ENCODE measurements at regions not wholly inside any gene's neighbourhood (a gene's known extent, or its start where the extent isn't known, plus 50 kb on each side); places are given as distances from the start of the nearest gene placed in this dataset.

DNA sequence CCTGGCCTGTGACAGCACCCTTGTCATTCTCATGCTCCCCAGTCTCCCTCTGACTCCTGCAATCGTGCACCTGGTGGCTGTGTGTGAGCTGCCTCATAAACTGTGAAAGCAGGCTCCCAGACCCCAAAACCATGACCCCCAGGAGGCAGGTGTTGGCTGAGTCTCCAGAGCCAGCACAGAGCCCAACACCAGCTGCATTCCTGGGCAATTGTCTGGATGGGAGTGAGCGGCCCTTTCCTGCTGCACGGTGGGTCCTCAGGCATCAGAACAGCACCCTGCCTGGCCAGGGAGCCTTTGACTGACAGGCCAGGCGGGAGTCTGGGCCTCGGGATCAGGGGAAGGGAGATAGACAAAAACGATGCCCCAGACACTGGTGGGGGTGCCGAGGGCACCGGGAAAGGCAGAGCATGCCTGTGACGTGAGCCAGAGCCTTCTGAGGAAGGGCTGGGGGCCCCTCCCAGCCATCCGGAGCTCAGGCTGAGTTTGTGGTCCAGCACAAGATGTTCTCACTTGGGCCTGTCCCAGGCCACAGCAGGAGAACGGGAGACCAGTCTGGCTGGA, 135.1 kb upstream of the GPC1 start:
- no peak for DNase-seq

DNA sequence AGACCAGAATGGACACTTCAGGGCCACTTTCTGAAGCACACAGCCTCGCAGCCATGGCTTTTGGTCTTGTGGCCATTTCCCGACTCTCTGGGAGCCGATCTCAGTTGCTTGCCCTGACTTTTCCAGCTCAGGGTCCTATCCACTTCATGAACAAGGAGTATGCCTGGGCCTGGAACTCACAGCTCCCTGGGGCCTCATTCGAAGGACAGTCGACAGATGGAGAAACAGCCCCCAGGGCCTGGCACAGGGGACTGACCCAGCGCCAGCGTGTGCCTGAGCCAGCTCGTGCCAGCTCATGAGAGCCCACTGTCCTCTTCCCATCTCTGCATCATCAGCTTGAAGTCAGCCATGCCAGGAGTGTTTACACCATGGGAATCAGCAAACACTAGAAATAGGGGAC, 134.6 kb upstream of the GPC1 start:
- no peak for DNase-seq

DNA sequence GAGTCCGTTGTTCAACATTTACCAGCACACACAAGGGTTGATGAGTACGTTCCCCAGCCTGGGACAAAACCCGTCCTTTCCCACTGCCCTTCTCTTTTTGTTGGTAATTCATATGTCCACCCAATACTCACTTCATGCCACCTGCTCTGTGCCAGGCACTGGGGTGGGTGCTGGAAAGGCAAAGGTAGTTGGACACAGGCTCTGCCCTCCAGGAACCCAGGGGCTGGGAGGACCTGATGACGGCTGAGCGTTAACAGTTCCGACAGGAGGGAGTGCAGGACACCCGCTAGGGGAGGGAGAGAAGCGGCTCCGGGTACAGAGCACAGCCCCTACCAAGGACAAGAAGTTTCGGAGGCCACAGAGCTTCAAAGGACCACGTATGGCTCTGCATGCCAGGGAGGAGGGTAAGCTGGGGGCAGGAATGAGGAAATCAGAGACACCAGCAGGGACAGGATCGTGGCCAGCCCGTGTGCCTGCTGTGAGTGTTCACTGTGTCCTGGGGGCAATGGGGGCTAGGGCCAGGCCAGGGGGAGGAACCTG, 134.1 kb upstream of the GPC1 start:
- DNase-seq = no peak

DNA sequence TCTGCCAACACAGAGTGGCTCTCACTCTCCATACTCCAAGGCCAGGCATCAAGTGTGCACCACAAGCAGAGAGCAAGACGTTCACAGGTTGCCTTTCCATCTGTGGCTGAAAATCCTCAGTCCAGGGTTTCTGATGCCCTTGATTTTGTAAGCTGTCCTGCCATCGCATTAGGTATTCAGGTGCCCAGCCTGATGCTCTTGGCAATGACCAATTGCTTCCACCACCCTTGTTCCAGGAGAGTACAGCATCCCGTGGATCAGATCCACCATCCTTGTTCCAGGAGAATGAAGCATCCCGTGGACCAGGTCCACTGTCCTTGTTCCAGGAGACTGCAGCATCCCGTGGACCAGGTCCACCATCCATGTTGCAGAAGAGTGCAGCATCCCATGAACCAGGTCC, 133.4 kb upstream of the GPC1 start:
- DNase-seq = no peak

DNA sequence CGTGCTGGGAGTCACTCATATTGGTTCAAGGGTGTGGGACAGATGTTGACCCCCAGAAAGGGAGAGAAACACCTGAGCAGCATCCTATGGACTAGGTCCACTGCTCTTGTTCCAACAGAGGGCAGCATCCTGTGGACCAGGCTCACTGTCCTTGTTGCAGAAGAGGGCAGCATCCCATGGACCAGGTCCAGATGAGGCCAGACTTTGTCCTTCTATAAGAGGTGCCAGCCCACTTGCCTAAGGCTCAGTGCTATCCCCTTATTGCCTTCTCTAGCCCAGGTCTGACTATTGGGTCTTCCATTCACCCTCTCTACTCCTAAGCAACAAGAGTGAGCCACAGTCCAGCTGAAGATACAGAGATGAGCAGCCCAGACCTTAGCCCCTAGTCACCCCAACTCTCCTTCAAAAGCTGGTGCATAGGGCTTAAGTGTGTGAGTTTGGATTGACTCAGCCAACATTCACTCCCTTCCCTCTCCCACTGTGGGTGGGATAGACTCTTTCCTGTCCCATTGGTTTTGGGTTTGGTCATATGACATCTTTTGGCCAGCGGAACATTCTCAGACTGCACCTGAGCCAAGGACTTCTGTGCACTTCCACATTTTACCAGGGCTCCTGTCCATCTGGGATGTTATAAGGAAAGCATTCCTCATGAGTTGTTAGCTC, 132.4 kb upstream of the GPC1 start:
- no peak for DNase-seq

DNA sequence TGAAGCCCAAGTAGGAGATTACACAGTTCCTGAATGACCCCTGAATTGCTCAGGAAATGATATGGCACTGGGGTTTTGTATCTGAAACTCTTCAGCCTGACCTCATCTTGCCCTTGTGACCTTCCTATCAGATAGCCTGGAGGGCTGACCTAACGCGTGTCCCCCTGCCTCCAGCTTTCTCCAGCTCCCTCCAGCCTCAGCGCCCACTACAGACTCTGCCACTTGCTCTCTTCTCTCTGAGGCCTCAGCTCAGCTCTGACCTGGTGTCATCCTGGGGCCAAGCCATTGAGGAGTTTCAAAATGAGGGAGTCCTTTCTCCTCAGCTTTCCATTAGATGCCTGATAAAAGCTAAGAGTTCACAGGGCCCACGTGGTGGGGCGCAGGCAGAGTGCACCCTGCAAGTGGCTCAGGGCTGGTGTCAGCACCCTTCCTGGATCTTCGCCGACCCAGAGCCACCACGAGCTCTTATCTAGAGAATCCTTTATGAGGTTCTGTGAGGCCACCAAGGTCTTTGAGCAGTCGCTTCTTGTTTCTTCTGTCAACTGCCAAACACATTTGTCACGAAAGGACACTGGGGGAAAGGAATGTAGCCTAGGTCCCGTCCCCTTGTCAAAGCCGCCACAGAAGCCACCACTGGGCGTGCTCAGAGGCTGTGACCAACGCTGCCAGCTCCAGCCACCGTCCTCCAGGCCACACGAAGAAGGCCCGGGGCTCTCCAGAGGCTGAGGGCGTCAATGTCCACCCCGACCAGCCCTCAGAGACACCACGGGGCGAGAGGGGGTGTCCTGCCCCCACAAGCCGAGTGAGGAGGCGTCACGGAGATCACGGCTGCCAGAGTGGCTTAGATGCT, 131.3 kb upstream of the GPC1 start:
- DNase-seq = no peak

DNA sequence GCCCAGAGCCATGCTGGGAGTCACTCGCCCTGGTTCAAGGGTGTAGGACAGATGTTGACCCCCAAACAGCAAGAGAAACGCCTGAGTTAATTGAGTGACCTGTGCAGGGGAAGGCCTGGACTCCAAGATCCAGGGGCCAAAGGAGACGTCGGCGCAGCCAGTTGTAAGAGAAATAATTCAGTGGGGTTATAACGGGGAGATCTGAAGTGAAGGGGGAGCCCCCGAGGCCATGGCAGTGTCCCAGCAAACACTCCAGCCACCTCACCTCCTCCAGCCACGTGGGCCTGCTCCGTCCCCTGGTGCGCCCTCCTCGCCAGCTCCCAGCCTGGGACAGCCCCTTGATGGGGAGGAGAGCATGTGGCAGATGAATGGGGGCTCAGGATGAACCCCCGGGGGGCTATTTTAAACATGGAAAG, 130.7 kb upstream of the GPC1 start:
- DNase-seq = no peak

DNA sequence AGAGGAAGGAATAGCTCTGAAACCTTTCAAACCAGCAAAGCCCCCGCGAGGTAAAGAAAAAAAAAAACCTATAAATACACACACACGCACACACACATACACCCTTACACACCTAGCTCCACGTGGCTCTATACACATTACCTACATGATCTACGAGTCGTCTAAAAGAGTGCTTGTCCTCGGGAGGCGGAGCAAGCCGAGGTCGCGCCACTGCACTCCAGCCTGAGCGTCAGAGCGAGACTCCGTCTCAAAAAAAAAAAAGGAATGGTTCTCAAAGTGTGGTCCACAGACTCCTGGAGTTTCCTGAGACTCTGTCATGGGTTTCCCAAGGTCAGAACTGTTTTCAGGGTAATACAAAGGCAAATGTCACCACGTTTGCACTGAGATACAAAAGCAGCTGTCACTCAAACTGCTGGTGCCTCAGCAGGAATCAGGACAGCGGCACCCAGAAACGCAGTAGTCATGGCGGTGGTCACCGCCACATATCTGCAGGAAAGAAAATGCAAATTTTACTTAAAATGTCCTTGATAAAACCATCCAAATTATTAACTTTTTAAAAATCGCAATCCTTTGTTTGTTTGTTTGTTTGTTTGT, 130.0 kb upstream of the GPC1 start:
- no peak for DNase-seq

DNA sequence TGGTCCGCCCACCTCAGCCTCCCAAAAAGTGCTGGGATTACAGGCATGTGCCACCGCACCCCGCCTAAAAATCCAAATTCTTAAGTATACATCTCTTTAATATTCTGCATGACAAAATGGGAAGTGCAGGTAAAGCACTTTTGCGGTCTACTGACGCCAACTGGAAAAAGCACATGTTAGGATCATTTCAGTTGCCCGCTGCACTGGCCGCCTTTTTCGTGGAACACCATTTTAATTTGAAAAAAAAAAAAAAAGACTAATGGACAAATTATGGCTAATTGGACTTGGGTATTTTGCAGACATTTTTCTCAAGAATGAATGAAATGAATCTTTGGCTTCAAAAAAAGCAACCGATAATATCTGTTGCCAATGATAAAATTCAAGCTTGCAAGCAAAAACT, 129.3 kb upstream of the GPC1 start:
- no peak for DNase-seq

DNA sequence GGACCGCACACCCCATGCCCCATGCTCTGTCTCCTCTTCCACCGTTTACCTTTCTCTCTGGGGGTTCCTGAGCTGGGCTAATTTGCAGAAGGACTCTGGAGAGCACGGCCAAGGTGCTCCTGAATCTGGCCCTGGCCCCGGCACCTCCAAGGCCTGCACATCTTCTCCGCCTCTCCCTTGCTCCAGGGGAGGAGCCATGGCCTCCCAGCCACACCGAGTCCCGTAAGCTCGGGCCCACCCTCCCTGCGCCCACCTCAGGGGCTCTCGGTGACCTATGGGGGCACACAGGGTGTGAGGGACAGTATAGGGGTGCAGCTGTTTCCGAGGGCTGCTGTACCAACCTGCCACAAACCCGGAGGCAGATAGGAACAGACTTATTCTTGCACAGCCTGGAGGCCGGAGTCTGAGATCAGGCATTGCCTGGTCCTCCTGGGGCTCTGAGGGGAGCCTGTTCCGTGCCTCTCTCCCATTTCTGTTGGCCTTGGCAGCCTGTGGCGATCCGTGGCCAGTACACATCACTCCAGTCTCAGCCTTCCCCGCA, 127.3 kb upstream of the GPC1 start:
- DNase-seq = no peak

DNA sequence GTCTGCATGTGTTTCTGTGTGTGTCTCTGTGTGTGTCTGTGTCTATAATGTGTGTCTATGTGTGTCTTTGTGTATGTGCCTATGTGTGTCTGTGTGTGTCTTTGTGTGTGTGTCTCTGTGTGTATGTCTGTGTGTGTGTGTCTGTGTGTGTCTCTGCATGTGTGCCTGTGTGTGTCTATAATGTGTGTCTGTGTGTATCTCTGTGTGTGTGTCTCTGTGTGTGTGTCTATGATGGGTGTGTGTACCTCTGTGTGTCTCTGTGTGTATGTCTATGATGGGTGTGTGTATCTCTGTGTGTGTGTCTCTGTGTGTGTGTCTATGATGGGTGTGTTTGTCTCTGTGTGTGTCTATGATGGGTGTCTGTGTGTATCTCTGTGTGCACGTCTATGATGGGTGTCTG, 126.2 kb upstream of the GPC1 start:
- no peak for DNase-seq

DNA sequence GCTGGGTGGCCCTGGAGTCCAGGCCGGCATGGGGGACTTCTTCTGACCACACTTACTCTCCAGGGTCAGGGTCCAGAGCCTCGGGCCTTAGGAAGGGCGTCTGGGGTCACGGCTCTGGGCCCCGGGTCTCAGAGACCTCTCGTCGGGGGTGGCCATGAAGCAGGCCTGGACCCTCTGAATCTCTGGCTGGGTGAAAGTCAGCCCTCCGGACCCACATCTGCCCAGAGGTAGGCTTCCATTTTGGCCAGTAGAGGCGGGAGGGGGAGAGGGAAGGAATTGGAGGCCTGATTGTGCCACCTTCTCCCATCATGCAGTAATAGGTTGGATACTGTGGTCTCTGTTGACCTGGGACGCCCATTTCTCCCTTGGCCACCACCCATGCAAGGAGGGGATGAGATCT, 125.3 kb upstream of the GPC1 start:
- DNase-seq = no peak

DNA sequence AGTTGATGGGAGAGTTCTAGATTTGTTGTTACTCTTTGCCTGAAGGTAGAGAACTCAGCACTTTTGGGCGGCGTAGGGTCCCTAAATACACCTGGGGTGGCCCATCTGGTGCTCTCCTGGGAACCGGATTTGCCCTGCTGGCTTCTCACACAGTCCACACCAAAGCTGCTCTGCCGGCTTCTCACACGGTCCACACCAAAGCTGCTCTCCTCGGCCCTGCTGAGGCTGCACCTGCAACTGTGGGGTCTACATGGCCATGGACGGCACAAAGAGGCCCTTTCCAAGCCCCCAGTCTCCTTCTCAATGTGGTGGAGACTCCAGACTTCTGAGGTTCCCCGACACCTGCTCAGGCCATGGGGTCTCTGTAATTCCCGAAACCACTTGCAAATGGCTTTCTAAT, 124.8 kb upstream of the GPC1 start:
- no peak for DNase-seq

DNA sequence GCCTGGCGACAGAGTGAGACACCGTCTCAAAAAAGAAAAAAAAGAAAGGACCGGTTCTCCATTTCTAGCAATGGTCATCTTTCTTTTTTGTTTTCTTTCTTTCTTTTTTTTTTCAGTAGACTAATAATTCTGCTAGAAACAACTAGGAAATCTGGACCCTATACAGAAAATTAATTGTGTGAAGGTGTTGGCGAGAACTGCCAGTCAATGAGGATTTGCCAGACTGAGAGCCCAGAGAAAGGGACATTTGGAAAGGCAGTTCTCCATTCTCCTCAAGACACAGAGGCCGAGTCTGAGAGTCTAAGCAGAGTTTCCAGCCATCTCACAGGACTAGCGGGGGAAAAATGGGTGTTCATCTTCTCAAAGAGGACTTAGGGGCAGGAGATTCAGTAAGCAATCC, 123.6 kb upstream of the GPC1 start:
- DNase-seq = no peak

DNA sequence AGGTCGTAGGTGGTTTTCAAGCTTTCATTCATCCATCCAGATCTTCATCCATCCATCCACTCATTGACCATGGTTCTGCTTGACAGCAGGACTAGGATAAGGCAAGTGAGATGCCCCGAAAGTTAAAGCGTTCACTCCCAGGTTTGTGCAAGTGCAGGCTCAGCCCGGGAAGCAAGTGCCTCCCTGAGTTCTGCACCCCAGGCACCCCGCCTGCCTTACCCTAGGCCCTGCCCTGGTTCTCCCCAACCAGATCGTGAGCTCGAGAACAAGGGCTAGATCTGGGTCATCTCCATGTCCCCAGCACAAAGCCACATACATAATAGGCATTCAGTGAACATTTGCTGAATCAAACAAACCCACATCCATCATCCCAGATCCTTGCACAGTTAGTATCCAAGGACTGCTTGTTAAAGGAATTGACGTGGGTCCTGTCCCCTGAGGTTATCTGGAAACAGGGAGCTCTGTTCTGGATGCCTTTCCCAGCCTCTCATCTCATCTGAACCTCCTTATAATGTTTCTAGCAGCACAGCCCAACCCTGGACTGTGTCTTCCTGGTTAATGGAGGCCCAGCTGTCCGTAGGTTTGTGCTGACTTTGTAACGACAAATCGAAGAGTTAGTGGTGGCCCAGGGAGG, 116.1 kb upstream of the GPC1 start:
- DNase-seq = no peak

DNA sequence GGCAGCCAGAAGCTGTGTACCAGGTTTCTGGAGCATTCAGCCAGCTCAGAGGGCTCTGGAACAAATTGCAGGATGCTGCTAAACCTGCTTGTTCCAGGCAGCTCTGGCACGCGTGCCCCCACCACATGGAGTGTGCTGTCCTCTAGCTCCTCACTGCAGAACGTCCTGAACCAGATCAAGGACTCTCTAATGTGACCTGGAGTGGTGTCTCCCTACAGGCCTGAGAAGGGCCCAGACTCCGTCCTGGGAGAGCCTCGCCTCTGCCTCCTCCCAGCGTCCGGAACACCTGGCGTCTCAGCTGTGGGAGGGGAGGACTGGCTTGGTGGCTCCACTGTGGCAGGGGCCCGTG, 115.6 kb upstream of the GPC1 start:
- no peak for DNase-seq

DNA sequence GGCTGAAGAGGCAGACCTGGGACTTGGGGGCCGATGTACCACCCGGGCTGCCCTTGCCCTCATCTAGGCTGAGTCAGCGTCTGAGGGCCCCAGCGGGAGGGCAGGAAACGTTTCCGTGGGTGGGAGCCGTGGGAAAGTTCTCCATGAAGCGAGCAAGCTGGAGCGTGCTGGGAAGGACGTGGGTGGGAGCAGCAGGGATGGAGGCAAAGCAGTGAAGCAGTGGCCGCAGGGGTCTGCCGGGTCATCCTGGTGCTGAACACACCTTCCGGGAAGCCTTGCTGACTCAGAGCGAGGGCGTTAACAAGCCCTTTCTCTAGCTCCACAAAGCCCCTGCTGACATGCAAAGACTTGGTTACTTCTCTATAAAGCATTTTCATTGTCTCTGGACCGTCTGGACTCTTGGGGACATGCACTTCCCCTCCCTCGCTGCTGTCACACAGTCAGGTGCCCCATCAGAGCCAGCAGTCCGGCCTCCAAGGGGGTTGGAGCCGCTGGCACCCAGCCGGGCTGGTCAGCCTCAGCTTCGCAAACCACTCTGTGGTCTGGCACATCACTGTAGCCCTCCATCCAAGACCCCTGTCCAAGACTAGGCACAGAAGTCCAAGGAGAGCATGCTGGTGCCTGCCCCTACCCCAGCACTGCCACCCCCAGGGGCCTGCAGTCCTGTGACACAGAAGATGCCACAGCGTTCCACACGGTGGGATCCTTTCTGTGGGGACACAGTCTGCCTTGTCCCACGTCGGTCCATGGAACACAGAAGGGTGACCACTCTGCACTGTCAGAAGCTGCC, 115.1 kb upstream of the GPC1 start:
- no peak for DNase-seq

DNA sequence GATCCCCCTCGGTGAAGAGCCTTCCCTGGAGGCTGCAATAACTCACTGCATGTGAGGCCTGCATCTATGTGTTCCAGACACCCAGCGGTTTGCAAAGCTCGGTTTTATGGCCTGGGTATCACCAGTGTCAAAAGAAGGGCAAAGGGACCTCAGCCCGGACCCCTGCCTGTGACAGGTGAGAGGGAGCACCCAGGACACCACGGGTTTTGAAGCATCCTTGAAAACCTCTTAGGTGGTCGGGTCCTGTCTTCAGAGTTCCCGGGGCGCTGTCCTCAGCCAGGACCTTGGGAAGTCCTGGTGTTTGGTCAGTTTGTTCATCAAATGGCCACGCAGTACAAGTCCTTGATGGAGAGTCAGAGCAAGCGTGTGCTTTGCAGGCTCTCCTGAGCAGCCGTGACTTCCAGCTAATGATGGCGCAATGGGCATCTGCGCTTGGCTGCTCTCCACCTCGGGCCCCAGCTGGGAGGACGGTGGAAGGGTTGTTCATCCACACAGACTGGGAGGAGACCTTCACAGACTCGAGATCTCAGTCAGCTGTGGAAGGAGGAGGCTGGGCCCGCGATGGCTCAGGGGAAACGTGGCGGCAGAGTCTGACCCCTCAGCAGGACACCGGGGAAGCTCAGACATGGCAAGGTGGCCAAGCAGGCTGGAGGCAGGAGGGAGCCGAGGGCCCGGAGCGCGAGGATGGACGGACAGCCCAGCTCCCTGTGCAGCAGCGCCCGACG, 113.1 kb upstream of the GPC1 start:
- no peak for DNase-seq

DNA sequence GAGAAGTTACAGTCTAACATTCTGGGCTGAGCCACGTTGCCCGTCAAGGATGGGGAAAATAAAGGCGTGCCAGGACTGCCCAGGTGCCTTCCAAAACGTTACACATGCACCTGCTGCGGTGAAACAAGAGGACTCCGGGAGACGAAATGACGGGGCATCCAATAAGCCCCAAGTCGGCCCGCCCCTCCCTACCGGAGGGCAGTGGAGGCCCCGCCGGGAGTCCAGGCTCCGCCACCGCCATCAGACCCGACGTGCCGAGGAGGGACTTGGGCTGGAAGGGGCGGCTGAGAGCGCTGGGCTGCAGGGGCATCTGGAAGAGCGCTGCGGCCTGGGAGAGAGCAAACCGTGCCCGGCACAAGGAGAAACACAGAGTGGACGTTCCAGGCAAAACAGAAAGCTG, 112.5 kb upstream of the GPC1 start:
- no peak for DNase-seq

DNA sequence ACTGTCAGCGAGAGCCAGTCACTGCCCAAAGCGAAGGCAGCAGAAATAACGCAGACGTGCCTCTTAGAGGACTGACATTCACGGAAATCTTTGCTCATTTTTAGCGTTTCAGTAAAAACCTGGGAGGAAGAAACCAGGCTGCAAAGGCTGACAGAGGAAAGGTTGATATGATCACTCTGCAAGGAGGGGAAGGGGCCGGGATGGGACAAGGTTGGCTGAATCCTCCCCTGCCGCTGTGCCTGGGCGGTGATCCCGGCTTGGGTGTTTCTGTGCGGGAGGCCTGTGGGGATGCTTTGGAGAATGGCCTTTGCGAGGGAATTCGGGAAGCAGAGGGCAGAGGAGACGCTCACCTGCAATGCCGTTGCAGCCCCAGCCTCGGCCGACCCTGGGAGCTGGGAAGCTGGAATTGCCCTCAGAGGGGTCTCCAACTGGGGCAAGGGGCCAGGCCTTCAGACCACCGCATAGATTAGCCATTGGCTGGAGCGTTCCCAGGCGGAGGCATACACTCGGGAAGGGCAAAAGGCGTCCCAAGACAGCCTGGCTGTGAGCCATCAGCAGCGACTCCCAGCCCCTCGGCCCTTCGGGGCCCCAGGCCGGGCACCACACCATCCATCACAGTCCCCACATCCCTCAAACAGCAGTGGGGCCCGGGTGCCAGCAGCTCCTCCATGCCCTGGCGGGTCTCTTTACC, 111.7 kb upstream of the GPC1 start:
- no peak for DNase-seq
